Hematopoietic multipotent progenitor cell treated with erythropoietin and hydrocortisone succinate and interleukin-3 and kit ligand, for 6 days (in vitro differentiated cells): ENCODE measurements at regions not wholly inside any gene's neighbourhood (a gene's known extent, or its start where the extent isn't known, plus 50 kb on each side); places are given as distances from the start of the nearest gene placed in this dataset.
"Not testable (repeated sequence)": the region's sequence is repeated elsewhere in the genome, so short reads cannot be mapped to it uniquely, and the experiment has no call there.

Experiments used
- DNase-seq: peaks from one replicate; pipeline ENCODE4 v3.0.0-alpha.2; 2015

DNA sequence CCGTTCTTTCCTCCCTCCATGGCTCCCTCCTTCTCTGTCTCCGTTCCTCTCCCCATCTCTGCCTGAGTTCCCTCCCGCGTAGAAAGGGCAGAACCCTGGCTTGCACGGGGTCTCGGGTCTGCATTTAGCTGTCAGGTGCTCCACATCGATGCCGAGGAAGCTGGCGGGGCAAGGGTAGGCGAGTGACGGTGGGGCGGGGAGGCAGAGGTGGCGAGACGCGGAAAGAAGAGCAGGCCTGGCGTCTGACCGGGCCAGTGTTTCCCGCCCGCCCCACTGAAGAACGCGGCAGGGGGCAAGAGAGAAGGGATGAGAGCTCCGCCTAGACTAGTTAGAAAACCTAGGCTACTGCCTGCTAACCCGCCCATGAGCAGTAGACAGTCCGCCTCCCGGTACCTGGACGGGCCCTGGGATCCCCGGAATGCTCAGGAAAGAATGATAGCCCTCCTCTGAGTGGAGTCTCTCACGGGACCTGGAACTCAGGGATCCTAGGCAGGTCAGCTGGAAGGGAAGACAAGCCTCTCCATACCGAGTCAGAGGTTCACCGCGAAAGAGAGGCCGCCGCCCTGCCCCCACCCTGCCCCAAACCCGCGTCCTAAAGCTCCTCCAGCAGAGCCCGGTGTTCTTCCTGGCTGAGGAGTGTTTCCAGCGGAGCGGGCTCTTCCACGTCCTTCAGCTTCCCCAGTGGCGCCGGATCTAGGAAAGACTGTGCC lies 357.9 kb upstream of the DEFB115 start:
- DNase-seq, result not testable (repeated sequence)

GRCh38 chr20:30900080-30900719 lies 357.3 kb upstream of the DEFB115 start:
- not testable (repeated sequence) for DNase-seq

DNA sequence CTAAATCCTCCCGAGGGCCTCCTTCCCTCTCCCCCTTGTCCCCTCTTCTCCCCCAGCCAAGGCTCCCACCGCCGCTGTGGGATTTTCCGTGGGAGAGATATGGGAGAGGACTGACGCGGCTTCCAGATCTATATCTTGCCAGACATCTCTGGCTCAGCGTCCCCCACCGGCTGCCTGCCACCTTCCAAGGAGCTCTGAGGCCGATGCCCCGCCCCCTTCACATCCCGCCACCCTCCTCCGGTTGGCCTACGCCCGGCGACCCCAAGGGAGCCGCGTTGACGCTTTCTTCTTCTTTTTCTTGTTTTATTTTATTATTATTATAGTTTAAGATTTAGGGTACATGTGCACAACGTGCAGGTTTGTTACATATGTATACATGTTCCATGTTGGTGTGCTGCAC lies 352.2 kb upstream of the DEFB115 start:
- DNase-seq, result not testable (repeated sequence)

DNA sequence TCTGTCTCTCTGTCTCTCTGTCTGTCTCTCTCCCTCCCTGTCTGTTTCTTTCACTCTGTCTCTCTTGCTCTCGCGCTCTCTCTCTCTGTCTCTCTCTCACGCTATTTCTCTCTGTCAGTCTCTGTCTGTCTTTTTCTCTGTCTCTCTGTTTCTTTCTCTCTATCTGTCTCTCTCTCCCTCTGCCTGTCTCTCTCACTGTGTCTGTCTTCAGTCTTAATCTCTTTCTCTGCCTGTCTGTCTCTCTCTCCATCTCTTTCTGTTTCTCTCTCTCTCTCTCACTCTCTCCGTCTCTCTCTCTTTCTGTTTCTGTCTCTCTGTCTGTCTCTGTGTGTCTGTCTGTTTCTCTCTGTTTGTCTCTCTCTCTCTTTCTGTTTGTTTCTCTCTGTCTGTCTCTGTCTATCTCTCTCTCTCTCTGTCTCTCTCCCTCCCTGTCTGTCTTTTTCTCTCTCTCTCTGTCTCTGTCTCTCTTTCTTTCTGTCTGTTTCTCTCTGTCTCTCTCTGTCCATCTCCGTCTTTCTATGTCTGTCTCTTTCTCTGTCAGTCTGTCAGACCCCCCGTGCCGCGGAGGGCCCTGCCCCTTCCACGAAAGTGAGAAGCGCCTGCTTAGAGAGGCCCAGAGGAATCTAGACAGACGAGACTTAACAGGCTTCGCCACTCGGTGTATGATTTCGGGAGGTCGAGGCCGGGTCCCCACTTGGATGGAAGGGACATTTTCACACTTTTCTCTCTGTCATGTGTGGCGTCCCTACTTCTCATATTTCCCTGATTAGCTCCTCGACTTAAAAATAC lies 346.3 kb upstream of the DEFB115 start:
- DNase-seq, result no peak

DNA sequence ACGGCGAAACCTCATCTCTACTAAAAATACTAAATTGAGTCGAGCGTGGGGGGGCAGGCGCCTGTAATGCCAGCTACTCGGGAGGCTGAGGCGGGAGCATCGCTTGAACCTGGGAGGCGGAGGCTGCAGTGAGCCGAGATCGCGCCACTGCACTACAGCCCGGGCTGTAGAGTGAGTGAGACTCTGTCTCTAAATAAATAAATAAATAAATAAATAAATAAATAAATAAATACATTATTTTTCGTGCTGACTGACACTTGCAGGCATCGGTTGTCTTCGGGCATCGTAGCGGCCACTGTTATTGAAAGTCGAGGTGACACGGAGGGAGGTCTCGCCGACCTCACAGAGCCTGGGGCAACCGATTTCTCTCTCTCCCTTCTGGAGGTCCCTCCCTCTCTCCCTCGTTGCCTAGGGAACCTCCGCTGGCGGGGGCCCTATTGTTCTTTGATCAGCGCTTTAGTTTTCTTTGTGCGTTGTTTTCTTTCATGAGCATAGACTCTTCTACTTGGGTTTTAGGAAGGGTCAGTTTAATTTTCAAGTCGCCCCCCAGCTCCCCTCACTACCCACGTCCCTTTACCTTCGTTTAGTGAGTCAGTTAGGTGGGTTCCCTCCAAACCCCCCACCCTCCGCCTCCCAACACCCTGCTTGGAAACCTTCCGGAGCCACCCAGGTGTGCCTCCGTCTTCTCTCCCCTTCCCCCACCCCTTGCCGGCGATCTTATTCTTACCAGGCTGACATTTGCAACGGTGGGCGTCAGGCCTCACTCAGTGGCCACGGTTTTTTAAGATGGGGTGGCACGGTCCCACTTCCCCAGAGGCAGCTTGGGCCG lies 345.4 kb upstream of the DEFB115 start:
- DNase-seq, result not testable (repeated sequence)

- DNase-seq, result not testable (repeated sequence)
Measured at GRCh38 chr20:30912661-30913026, 344.8 kb upstream of the DEFB115 start.

DNA sequence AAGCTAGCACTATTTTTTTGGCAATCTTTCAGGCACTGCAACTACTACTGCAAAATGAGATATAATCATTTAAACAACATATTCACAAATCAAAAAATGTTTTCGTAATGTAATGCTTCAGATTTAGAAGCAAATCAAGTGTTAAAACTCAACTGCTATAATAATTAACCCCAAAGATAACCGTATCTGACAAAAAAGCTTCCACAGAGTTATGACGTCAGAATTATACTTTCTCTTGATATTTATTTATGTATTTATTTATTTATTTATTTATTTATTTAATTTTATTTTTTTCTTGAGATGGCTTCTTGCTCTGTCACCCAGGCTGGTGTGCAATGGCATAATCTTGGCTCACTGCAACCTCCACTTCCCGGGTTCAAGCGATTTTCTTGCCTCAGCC lies 341.1 kb upstream of the DEFB115 start:
- not testable (repeated sequence) for DNase-seq

GRCh38 chr20:30919514-30920188 lies 337.8 kb upstream of the DEFB115 start:
- DNase-seq, result no peak

DNA sequence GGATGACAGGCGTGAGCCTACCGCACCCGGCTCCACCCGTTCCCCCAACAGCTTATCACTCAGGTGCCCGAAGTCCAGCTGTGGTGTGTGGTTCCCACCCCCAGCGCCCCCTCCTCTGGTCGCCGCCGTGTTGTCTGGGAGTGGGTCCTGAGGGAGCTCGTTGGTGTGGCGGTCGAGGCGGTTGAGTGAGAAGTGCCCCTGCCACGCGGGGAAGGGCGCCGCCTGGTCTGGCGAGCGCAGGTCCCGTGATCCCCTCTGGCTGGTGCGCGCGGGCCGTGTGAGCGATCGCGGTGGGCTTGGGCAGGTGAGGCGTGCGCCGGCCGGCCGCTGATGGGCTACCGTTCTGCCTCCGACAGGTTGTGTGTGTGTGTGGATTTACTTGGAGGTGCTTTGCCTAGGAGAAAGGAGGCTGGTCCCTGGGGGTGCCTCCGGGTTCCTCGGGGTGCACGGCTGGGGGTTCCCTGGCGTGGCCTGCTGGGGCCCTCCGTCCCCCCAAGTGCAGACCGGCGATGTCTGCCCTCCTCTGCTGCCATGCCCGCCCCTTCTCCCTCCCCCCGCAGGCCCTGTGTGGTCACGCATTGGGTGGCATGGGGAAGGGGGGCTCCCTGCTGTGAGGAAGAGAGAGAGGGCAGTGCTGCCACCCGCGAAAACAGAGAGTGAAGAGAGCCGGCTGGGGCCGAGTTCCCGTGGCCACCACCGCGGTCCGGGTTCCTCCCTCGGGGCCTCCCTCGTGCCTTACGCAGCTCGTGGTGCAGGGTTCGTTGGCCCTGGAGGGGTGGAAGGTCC lies 336.0 kb upstream of the DEFB115 start:
- no peak for DNase-seq

DNA sequence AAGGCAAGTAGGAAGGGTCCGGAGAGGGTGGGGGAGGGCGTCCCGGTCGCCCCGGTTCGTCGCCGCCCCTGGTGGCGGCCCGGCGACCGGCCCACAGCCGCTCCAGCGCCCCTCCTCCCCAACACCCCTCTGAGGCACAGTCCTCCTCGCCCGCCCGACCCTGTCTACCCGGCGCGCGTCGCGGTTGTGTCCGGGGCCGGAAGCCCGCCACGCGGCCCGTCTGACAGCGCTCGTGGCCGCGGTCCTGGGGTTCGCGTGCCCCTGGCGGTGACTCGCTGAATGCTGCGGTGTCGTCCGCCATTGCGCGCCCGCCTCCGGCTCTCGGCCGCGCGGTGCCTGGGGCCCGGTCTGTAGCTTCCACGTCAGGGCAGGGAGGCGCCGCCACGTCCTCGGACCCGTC lies 335.3 kb upstream of the DEFB115 start:
- DNase-seq, result no peak

DNA sequence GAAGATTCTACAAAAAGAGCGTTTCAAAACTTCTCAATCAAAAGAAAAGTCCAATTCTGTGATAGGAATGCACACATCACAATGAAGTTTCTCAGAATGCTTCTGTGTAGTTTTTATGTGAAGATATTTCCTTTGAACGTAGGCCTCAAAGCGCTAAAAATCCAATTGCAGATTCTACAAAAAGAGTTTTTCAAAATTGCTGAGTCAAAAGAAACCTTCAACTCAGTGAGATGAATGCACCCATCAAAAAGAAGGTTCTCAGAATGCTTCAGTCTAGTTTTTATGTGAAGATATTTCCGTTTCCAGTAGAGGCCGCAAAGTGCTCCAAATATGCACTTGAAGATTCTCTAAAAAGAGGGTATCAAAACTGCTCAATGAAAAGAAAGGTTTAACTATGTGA lies 319.7 kb upstream of the DEFB115 start:
- DNase-seq, result no peak

DNA sequence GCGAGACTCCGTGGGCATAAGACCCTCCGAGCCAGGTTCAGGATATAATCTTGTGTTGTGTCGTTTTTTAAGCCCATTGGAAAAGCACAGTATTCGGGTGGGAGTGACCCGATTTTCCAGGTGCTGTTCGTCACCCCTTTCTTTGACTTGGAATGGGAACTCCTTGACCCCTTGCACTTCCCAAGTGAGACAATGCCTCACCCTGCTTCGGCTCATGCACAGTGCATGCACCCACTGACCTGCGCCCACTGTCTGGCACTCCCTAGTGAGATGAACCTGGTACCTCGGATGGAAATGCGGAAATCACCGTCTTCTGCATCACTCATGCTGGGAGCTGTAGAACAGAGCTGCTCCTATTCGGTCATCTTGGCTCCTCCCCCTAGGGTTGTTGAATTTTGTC lies 307.7 kb upstream of the DEFB115 start:
- no peak for DNase-seq

GRCh38 chr20:30951088-30951487 lies 306.4 kb upstream of the DEFB115 start:
- DNase-seq, result not testable (repeated sequence)

DNA sequence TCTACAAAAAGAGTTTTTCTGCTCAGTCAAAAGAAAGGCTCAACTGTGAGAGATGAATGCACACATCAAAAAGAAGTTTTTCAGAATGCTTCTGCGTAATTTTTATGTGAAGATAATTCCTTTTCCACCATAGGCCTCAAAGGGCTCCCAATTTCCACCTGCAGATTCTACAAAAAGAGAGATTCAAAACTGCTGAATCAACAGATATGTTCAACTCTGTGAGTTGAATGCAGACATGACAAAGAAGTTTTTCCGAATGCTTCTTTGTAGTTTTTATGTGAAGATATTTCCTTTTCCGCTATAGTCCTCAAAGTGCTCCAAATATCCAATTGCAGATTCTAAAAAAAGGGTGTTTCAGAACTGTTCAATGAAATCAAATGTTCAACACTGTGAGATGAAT lies 300.8 kb upstream of the DEFB115 start:
- DNase-seq, result not testable (repeated sequence)

DNA sequence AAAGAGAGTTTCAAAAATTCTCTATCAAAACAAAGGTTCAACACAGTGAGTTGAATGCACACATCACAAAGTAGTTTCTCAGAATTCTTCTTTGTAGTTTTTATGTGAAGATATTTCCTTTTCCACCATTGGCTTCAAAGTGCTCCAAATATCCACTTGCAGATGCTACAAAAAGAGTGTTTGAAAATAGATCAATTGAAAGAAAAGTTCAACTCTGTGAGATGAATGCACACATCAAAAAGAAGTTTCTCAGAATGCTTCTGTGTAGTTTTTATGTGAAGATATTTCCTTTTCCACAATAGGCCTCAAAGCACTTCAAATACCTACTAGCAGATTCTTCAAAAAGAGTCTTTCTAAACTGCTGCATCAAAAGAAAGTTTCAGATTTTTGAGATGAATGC lies 298.3 kb upstream of the DEFB115 start:
- not testable (repeated sequence) for DNase-seq

DNA sequence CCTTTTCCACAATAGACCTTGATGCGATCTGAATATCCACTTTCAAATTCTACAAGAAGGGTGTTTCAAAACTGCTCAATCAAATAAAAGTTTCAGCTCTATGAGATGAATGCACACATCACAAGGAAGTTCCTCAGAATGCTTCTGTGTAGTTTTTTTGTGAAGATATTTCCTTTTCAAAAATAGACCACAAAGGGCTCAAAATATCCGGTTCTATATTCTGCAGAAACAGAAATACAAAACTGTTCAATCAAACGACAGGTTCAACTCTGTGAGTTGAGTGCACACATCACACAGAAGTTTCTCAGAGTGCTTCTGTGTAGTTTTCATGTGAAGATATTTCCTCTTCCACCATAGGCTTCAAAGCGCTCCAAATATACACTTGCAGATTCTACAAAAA lies 293.9 kb upstream of the DEFB115 start:
- no peak for DNase-seq

DNA sequence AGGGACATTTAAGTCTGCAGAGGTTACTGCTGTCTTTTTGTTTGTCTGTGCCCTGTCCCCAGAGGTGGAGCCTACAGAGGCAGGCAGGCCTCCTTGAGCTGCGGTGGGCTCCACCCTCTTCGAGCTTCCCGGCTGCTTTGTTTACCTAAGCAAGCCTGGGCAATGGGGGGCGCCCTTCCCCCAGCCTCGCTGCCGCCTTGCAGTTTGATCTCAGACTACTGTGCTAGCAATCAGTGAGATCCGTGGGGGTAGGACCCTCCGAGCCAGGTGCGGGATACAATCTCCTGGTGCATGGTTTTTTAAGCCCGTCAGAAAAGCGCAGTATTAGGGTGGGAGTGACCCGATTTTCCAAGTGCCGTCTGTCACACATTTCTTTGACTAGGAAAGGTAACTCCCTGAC lies 281.6 kb upstream of the DEFB115 start:
- not testable (repeated sequence) for DNase-seq

DNA sequence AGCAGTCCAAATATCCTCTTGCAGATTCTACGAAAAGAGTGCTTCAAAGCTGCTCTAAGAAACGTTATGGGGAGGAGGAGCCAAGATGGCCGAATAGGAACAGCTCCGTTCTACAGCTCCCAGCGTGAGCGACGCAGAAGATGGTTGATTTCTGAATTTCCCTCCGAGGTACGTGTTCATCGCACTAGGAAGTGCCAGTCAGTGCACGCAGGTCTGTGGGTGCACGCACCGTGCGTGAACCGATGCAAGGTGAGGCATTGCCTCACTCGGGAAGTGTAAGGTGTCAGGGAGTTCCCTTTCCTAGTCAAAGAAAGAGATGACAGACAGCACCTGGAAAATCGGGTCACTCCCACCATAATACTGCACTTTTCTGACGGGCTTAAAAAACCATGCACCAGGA lies 272.1 kb upstream of the DEFB115 start:
- DNase-seq, result no peak
